GM08714 (cell line): ENCODE measurements at regions not wholly inside any gene's neighbourhood (a gene's known extent, or its start where the extent isn't known, plus 50 kb on each side); places are given as distances from the start of the nearest gene placed in this dataset.

Experiments used
- H3K4me3 ChIP-seq: fragments of 200-500 bp; sonication (Bioruptor generic); 2 replicates; pipeline ENCODE4 v1.5.1; 2014; ENCODE audit warnings: mild to moderate bottlenecking, low read length, inconsistent platforms
- ZNF274 ChIP-seq: IDR thresholded peaks from 2 replicates; pipeline ENCODE4 v1.6.1; 2012; ENCODE audit warnings: mild to moderate bottlenecking, low read depth, low read length

DNA sequence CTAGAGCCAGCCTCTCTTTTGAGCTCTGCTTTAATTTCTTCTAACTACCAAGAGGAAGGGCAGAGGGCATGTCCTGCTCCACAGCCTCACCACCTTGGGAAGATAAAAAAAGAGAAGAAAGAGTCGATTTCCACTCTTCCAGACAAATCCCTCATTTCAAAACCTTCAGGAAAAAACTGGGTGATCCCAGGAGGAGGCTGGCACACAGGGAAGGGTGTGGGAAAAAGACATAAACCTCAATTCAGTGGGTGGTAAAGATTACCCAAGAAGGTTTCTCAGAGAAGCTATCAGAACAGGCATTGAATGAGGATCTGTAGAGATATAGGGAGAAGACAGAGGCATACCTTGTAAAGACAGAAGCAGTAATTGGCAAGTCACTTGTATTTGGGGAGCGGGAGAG, 79.9 kb upstream of the CRHR1 start:
- no peak overlapping the region for H3K4me3 ChIP-seq
- TF ChIP-seq ZNF274 = no peak

DNA sequence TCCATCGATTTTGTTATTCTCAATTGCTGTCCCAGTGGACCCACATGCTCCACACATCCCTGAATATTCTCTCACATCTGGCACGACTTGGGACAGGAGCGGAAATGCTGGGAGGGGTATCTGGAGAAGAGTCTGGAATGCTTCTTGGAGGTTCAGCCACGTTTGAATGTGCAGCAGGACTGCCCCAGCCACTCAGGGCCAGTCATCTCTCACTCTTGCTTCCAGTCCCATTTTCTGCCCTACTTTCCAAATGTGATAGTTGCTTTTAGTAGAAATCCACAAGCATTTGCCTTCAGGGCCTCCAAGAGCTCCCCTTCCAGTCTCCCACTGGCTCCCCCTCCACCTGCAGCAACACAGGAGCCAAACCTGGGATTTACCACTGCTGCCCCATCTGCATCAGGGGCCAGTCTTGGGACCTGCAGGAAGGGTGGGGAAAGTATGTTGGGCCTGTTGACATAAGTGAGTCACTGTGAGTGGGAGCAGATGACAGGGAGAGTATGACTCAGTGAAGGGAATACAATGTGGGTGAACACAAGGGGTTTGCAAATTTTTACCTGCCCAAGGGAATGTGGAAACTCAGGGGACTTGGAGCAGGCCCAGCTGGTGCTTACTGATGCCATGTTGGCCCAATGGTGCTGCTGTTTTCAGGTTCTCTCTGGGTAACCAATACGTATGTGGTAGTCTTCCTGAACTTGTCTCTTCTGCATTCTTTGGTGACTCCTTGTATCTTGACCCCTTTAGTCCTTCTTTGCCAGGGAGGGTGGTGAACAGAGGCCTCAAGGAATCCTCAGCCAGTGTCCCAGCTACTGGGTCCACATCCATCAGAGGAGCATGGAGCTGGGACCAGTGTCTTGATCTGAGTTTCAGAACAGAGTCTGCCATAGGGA, 78.8 kb upstream of the CRHR1 start:
- TF ChIP-seq ZNF274 = no peak

DNA sequence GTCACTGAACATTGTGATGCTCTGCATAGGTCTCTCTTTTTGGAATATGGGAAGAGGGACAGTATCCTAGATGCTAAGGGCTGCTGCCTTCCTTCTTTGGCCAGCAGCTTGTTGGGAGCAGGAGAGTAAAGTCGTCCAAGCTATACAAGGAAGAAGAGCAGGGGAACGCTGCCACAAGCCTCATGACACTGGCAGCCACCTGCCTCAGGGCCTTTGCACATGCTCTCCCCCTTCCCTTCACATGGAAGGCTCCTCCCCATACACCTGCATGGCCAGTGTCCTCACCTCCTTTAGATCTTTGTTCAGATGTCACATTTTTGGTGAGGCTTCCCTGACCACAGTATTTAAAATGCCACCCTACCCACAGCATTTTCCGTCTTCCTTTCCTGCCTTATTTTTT, 78.1 kb upstream of the CRHR1 start:
- TF ChIP-seq ZNF274 = no peak
- H3K4me3 ChIP-seq = no peak overlapping the region

More for the DNA sequence above, 78.8 kb upstream of the CRHR1 start:
- no peak overlapping the region for H3K4me3 ChIP-seq

DNA sequence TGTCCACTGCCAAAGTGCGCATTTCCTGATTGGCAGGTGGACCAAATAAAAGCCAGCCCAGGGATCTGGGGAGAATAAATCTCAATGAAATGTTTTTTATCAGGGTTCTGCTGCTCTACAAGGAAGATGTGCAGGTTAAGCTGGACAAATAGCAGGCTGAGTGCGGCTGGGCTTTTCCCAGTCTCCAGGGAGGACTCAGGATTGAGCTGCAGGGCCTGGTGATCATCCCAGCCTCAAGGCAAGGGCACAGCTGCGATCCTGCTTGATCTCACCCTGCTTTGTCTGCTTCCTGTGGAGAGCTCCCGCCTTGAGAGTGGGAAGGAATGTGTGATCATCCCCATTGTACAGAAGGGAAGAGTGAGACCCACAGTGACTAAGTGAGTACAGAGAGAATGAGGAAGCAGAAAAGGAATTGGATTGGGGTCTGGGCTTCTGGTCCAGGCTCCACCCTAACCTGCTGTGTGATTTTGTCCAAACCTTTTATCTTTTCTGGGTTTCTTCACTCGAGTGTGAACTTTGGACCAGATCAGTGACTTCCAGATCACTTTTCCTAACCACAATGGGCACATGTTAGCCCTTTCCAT, 75.3 kb upstream of the CRHR1 start:
- TF ChIP-seq ZNF274 = no peak
- H3K4me3 ChIP-seq = no peak overlapping the region

DNA sequence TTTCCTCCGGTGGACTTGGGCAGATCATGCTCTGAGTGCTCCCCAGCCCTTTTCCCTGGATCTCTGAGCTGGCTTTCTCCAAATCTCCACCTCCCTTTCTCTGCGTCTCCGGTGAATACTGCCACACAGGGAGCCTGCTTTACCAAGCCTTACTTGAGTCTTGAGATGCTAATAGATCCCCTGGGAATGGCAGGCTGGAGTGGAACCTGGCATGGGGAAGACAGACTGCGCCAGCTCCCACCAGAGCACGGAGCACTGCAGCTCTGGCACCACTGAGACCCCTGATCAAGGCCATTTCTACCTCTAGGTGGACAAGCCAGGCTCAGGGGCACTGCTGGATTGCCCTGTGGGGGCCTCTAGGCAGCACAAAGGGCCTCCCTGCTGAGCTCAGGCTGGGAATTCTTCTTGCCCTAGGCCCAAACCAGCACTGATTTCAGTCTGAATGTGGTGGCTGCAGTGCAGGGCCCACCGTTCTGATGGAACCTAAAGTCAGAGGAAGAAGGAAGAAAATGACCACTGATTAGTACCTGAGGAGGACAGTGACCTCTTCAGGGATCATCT, 74.3 kb upstream of the CRHR1 start:
- H3K4me3 ChIP-seq = no peak overlapping the region
- no peak for TF ChIP-seq ZNF274

DNA sequence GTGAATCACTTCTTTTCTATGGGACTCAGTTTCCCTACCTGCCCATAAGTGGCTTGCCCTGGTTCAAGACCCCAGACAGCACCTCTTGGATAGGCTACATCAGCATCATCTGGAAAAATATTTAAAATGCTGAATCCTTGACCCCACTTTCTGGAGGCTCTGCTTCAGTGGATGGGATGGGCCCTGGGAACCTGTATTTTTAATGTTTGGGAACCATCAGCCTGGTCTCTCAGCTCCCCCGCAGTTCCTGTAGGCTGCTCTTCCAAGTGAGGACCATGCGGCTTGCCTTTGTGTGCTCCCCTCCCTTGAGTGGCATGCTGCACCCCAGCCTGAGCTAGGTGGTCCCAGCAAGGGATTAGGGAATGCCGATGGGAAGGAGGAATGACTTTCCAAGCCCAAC, 68.3 kb upstream of the CRHR1 start:
- H3K4me3 ChIP-seq = no peak overlapping the region
- TF ChIP-seq ZNF274 = no peak

DNA sequence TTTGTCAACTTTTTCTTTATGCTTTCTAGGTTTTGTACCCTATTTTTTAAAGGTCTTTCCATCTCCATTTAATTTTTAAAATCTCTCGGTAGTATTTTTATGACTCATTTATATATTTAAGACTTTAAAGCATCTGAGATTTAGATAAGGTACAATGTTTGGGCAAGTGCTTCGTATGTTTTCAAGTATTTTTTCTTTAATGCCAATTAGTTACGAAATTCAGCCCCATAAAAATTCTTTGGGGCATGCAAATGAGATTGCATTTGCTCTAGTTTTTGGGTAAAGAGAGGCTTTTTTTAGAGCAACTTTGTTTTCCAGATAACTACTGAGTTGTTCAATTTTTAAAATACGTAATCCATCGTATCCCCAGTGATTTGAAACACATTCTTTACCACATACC, 65.3 kb upstream of the CRHR1 start:
- no peak overlapping the region for H3K4me3 ChIP-seq
- no peak for TF ChIP-seq ZNF274

DNA sequence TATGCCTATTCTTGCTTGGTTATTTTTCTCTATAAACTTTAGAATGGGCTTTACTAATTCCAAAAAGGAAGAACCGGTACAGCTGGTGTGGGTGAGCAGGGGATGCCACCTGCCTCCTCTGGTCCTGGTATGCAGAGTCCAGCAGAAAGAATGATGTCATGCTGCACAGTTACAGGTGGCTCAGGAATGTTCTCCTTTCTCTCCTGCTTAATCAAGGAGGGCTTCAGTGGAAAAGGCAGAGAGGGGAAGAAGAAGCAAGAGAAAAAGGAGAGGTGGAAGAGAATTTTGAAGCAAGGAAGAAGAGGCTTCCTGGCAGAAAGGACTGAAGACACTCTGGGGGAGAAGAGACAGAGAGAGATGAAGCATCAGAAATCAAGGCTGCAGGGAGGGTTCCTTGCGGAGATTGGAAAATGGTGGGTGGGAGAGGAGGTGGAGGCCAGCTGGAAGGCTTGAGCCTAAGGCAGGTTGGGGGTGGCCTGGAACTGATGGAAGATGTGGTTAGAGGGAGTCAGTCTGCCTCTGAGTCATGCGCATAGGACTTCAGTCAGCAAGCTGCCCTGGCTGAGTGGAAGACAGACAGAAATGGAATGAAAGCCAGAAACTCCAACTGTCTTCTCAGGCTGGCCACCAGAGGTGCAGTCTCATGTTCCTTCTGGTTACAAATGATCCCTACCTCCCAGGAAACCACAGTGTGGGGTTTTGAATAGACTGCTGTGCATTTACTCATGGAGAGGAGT, 64.6 kb upstream of the CRHR1 start:
- TF ChIP-seq ZNF274 = no peak
- no peak overlapping the region for H3K4me3 ChIP-seq

DNA sequence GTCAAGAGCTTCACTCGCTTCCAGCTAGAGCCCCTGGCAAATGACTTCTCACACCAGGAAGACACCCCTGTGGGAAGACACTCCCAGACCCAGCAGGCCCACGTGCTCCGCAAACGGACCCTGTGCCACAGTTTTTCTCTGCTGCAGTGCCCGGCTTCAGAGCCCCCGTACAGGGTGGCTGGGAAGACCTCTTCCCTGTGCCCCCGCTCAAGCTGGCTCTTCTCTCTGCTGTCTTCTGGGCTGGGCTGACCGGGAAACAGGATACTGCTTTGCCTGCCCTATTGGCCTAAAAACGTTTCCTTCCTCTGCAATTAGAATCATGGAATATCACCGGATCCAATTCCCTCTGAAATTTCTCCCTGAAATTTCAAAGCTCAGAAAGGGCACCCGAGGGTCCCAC, 63.7 kb upstream of the CRHR1 start:
- TF ChIP-seq ZNF274 = no peak
- no peak overlapping the region for H3K4me3 ChIP-seq

DNA sequence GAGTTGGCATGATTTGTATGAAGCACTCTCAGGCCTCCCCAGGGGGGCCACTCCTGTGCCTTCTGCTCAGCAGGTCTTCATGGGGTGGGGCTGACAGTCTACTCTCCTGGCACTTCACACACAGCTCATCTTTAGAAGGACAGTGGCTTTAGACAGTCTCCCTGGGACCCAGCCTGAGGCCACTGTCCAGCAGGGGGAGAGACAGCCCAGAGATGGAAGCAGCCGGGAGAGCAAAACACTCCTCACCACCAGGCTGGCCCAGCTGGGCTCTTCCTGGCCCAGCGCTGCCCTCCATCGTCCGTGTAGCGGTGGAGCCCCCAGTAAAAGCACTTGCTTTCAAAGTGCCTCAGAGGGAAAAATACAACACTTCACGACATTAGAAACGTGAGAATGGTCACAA, 62.0 kb upstream of the CRHR1 start:
- H3K4me3 ChIP-seq = no peak overlapping the region
- no peak for TF ChIP-seq ZNF274

DNA sequence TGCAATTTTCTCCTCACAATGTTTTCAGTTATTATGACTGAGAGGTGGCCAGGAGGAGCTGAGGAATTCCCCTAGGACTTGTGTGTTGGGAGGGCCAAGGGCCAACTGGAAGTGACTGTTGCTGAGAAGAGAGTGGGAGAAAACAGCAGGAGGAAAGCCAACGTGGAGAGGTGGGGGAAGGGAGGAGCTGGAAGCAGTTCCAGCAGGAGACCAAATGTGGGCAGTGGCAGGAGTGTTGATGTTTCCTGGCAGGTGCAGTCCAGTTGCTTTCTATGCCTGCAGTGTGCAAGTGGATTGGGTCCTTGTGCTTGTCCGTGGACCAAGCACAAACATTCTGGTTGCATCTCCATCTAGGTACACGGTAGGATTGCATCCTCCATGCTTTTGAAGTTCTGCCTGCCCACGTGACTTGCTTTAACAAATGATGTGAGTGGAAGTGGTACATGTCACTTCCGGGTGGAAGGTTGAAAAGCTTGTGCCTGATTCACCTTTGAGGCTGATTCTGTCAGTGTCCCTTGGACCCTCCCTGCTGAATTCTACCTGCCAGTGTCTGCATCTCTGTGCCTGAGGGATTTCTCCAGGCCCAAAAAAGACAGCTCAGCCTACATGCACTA, 54.7 kb upstream of the CRHR1 start:
- no peak for TF ChIP-seq ZNF274
- H3K4me3 ChIP-seq = no peak overlapping the region

DNA sequence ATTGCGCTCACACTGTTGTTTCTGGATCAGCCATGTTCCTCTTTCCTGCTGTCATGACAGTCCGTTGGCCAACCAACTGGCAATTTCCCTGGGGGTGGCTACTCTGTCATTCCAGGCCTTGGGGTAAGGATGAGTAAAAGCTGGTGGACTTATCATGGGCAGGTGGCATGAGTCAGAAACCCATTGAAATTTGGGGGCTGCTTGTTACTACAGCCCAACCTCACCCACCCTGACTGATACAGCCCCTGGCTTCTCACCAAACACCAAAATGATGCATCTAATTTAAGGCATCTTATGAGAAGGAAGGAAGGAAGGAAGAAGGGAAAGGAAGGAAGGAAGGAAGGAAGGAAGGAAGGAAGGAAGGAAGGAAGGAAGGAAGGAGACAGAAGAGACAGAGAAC, 53.9 kb upstream of the CRHR1 start:
- no peak for TF ChIP-seq ZNF274

DNA sequence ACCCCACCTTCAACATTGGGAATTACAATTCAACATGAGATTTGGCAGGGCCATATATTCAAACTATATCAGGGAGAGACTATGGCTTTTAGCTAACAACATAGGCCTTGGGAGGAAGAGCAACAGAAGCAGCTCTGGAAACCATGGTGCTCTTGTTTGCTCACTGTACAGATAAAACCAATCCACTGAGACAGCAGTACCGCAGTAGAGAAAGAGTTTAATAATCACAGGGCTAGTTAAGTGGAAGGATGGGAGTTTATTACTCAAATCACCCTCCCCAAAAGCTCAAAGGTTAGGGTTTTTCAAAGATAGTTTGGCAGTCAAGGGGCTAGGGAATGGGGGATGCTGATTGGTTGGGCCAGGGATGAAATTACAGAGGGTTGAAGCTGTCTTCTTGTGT, 52.7 kb upstream of the CRHR1 start:
- TF ChIP-seq ZNF274 = no peak
- no peak overlapping the region for H3K4me3 ChIP-seq

More for the DNA sequence above, 53.9 kb upstream of the CRHR1 start:
- no peak overlapping the region for H3K4me3 ChIP-seq

DNA sequence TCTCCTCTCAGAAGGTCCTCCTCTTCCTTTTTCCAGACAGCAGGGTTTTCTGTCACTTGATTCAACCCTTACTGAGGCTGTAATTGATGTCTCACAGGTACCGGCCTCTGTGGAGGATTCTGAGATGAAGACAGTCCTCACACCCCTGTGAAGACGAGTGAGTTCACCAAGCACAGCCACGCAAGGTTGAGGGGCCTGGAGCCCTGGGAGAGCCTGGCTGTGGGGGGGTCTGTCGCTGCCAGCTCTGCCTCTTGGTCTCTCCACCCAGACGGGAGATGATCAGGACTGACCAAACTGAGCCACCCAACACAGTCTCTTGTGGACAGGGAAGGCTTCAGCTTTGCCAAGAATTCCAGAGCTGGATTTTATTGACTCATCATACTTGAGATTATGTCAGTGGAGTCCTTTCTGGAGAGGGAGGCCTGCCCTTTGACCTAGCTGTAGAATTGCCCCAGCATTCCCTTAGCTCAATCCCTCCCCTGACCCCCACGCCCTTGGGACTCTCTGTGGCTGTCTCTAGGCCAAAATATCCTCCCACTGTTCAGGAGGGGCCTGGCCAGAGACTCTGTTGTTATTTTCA, 51.1 kb upstream of the CRHR1 start:
- no peak overlapping the region for H3K4me3 ChIP-seq
- no peak for TF ChIP-seq ZNF274
